ENCODE measurements at regions not wholly inside any gene's neighbourhood (a gene's known extent, or its start where the extent isn't known, plus 50 kb on each side); places are given as distances from the start of the nearest gene placed in this dataset.
"Not testable (repeated sequence)": the region's sequence is repeated elsewhere in the genome, so short reads cannot be mapped to it uniquely, and the experiment has no call there.

- Mint-ChIP-seq H3K4me1 (peaks cover 4 to 10% (median 4%) of the 10 kb centered on the region in 3 donors), H3K27ac (no peak overlapping the region), H3K4me3 (no peak overlapping the region), H3K36me3 (no peaks in the 10 kb centered on the region), H3K27me3 (peaks cover 6 to 51% (median 9%) of the 10 kb centered on the region in 3 donors), H3K9me3 (no peaks in the 10 kb centered on the region)
- ATAC-seq (ENCODE audit: low read depth in 2 of 2) (no peak), DNase-seq (no peak)
Observed at GRCh38 chr6:163738304-163738703, 323.8 kb downstream of the QKI start.

- DNase-seq (no peak), ATAC-seq (ENCODE audit: low read depth in 2 of 2) (no peak)
- peak overlapping the region in 1 of 6 donors; percentile 20 for H3K27ac Mint-ChIP-seq
- H3K9me3 Mint-ChIP-seq: no peaks in the 10 kb centered on the region
- peaks cover 5 to 40% (median 9%) of the 10 kb centered on the region in 3 donors for H3K27me3 Mint-ChIP-seq
- H3K4me1 Mint-ChIP-seq: peaks cover 14 to 27% (median 23%) of the 10 kb centered on the region in 3 donors
- no peaks in the 10 kb centered on the region for H3K36me3 Mint-ChIP-seq
- no peak overlapping the region for H3K4me3 Mint-ChIP-seq
Observed at GRCh38 chr6:163735076-163735475, 320.6 kb downstream of the QKI start.

- H3K4me1 Mint-ChIP-seq: peaks cover 18 to 27% (median 23%) of the 10 kb centered on the region in 3 donors
- no peaks in the 10 kb centered on the region for H3K9me3 Mint-ChIP-seq
- peak overlapping the region in 5 of 8 donors; percentile 1 to 70 (median 43) for H3K4me3 Mint-ChIP-seq
- H3K27me3 Mint-ChIP-seq: peaks cover 5 to 29% (median 9%) of the 10 kb centered on the region in 3 donors
- DNase-seq (no peak), ATAC-seq (ENCODE audit: low read depth in 2 of 2) (no peak)
- H3K36me3 Mint-ChIP-seq: no peaks in the 10 kb centered on the region
- peak overlapping the region in 1 of 6 donors; percentile 1 for H3K27ac Mint-ChIP-seq
Observed at GRCh38 chr6:163733061-163733460, 318.5 kb downstream of the QKI start.

- H3K27ac Mint-ChIP-seq: peak overlapping the region in 1 of 6 donors; percentile 45
- no peaks in the 10 kb centered on the region for H3K9me3 Mint-ChIP-seq
- DNase-seq (no peak), ATAC-seq (ENCODE audit: low read depth in 2 of 2) (no peak)
- peaks cover 18 to 27% (median 23%) of the 10 kb centered on the region in 3 donors for H3K4me1 Mint-ChIP-seq
- peaks cover 2 to 28% (median 9%) of the 10 kb centered on the region in 3 donors for H3K27me3 Mint-ChIP-seq
- H3K36me3 Mint-ChIP-seq: no peaks in the 10 kb centered on the region
- H3K4me3 Mint-ChIP-seq: peak overlapping the region in 4 of 8 donors; percentile 20 to 75 (median 40)
Observed at GRCh38 chr6:163732479-163732878, 318.0 kb downstream of the QKI start.

GRCh38 chr6:163732014-163732351 is 317.5 kb downstream of the QKI start:
- H3K4me3 Mint-ChIP-seq: peak overlapping the region in 2 of 8 donors; percentile 63 to 75
- DNase-seq; H3K36me3 Mint-ChIP-seq; H3K9me3 Mint-ChIP-seq; ATAC-seq (ENCODE audit: low read depth in 2 of 2): not testable (repeated sequence)
- H3K27me3 Mint-ChIP-seq: peaks cover 0 to 25% (median 7%) of the 10 kb centered on the region in 3 donors
- peak overlapping the region in 1 of 6 donors; percentile 45 for H3K27ac Mint-ChIP-seq
- peaks cover 18 to 27% (median 27%) of the 10 kb centered on the region in 3 donors for H3K4me1 Mint-ChIP-seq

- H3K27ac Mint-ChIP-seq: no peak overlapping the region
- DNase-seq (no peak), ATAC-seq (ENCODE audit: low read depth in 2 of 2) (no peak)
- H3K4me1 Mint-ChIP-seq: peaks cover 18 to 27% (median 27%) of the 10 kb centered on the region in 3 donors
- no peaks in the 10 kb centered on the region for H3K9me3 Mint-ChIP-seq
- H3K36me3 Mint-ChIP-seq: no peaks in the 10 kb centered on the region
- H3K27me3 Mint-ChIP-seq: peaks cover 0 to 19% (median under 1%) of the 10 kb centered on the region in 3 donors
- peak overlapping the region in 2 of 8 donors; percentile 63 to 75 for H3K4me3 Mint-ChIP-seq
Observed at GRCh38 chr6:163731215-163732013, 316.9 kb downstream of the QKI start.

- peak overlapping the region in 1 of 6 donors; percentile 58 for H3K27ac Mint-ChIP-seq
- H3K27me3 Mint-ChIP-seq: peaks cover 0 to 13% (median 0%) of the 10 kb centered on the region in 3 donors
- DNase-seq (no peak), ATAC-seq (ENCODE audit: low read depth in 2 of 2) (no peak)
- H3K36me3 Mint-ChIP-seq: no peaks in the 10 kb centered on the region
- H3K4me1 Mint-ChIP-seq: peaks cover 23 to 34% (median 33%) of the 10 kb centered on the region in 3 donors
- H3K4me3 Mint-ChIP-seq: peak overlapping the region in 1 of 8 donors; percentile 39
- H3K9me3 Mint-ChIP-seq: no peaks in the 10 kb centered on the region
Observed at GRCh38 chr6:163730246-163731210, 316.0 kb downstream of the QKI start.

- Mint-ChIP-seq H3K4me1 (peaks cover 33 to 42% (median 41%) of the 10 kb centered on the region in 3 donors), H3K27me3 (peaks cover 0 to 8% (median 0%) of the 10 kb centered on the region in 3 donors), H3K36me3 (no peaks in the 10 kb centered on the region), H3K9me3 (no peaks in the 10 kb centered on the region), H3K27ac (peak overlapping the region in 1 of 6 donors; percentile 50), H3K4me3 (no peak overlapping the region)
- DNase-seq: no peak
- ATAC-seq (ENCODE audit: low read depth in 2 of 2): no peak
Observed at GRCh38 chr6:163729127-163729872, 314.8 kb downstream of the QKI start.

GRCh38 chr6:163728442-163729126 is 314.1 kb downstream of the QKI start:
- H3K27ac Mint-ChIP-seq: no peak overlapping the region
- ATAC-seq (ENCODE audit: low read depth in 2 of 2) (no peak), DNase-seq (no peak)
- H3K36me3 Mint-ChIP-seq: no peaks in the 10 kb centered on the region
- no peaks in the 10 kb centered on the region for H3K9me3 Mint-ChIP-seq
- H3K4me3 Mint-ChIP-seq: no peak overlapping the region
- H3K4me1 Mint-ChIP-seq: peaks cover 36 to 48% (median 46%) of the 10 kb centered on the region in 3 donors
- H3K27me3 Mint-ChIP-seq: peaks cover 0 to 7% (median 0%) of the 10 kb centered on the region in 3 donors

- Mint-ChIP-seq H3K27ac (peak overlapping the region in 2 of 6 donors; percentile 56 to 83), H3K27me3 (no peaks in the 10 kb centered on the region), H3K4me1 (peaks cover 27 to 33% (median 33%) of the 10 kb centered on the region in 3 donors), H3K4me3 (no peak overlapping the region), H3K36me3 (no peaks in the 10 kb centered on the region), H3K9me3 (no peaks in the 10 kb centered on the region)
- no peak for DNase-seq
- ATAC-seq (ENCODE audit: low read depth in 2 of 2): no peak
Observed at GRCh38 chr6:163726037-163726695, 311.6 kb downstream of the QKI start.

- H3K4me3 Mint-ChIP-seq: peak overlapping the region in 2 of 8 donors; percentile 35 to 43
- ATAC-seq (ENCODE audit: low read depth in 2 of 2) (no peak), DNase-seq (no peak)
- H3K4me1 Mint-ChIP-seq: peaks cover 27 to 33% (median 33%) of the 10 kb centered on the region in 3 donors
- H3K27me3 Mint-ChIP-seq: no peaks in the 10 kb centered on the region
- no peaks in the 10 kb centered on the region for H3K9me3 Mint-ChIP-seq
- H3K36me3 Mint-ChIP-seq: no peaks in the 10 kb centered on the region
- peak overlapping the region in 3 of 6 donors; percentile 15 to 83 (median 56) for H3K27ac Mint-ChIP-seq
Observed at GRCh38 chr6:163725008-163725941, 310.8 kb downstream of the QKI start.
